ENCODE measurements at regions not wholly inside any gene's neighbourhood (a gene's known extent, or its start where the extent isn't known, plus 50 kb on each side); places are given as distances from the start of the nearest gene placed in this dataset.

DNA sequence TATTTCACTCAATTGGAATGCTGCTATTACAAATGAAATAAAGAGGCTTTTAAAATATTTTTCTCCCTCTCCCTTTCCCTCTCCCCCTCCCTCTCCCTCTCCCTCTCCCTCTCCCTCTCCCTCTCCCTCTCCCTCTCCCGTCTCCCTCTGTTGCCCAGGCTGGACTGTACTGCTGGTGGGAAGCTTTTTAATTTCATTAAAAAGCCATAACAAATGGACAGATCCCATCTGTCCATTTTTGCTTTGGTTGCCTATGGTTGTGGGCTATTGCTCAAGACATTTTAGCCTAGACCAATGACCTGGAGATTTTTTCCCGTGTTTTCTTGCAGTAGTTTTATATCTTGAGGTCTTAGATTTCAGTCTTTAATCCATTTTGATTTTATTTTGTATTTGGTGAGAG lies 107.2 kb upstream of the LRRC3B start:
- no peak for TF ChIP-seq SUZ12 (IDR thresholded peaks at IDR 0.05; ENCODE audit: extremely low read depth, insufficient read depth, insufficient read length)
- no peak for TF ChIP-seq ZNF274 (IDR thresholded peaks at IDR 0.05; ENCODE audit: low read depth, low read length)
- TF ChIP-seq YY1 (IDR thresholded peaks at IDR 0.05; ENCODE audit: insufficient read depth, insufficient read length): no peak
- no peak overlapping the region for H3K9ac ChIP-seq (ENCODE audit: insufficient read length, low read depth)
- no peaks in the 10 kb centered on the region for H3K36me3 ChIP-seq (ENCODE audit: insufficient read depth, insufficient read length, low read length)
- H3K4me1 ChIP-seq (ENCODE audit: insufficient read depth, insufficient read length): no peaks in the 10 kb centered on the region
- peaks cover 13% of the 10 kb centered on the region; the same call in 1 of the 2 replicates for H3K9me3 ChIP-seq (ENCODE audit: insufficient read depth, low read length)
- H3K4me3 ChIP-seq (ENCODE audit: insufficient read length, low read depth): no peak overlapping the region
- DNase-seq (ENCODE audit: low read depth, low spot score): no peak
- no peaks in the 10 kb centered on the region for H3K27me3 ChIP-seq (ENCODE audit: insufficient read depth, insufficient read length)

GRCh38 chr3:26521261-26521660 lies 101.3 kb upstream of the LRRC3B start:
- DNase-seq (ENCODE audit: low read depth, low spot score): no peak
- Histone ChIP-seq H3K9ac (ENCODE audit: insufficient read length, low read depth) (no peak overlapping the region), H3K27me3 (ENCODE audit: insufficient read depth, insufficient read length) (no peaks in the 10 kb centered on the region), H3K9me3 (ENCODE audit: insufficient read depth, low read length) (peaks cover 13% of the 10 kb centered on the region; the same call in 1 of the 2 replicates), H3K4me3 (ENCODE audit: insufficient read length, low read depth) (no peak overlapping the region), H3K4me1 (ENCODE audit: insufficient read depth, insufficient read length) (no peaks in the 10 kb centered on the region), H3K36me3 (ENCODE audit: insufficient read depth, insufficient read length, low read length) (no peaks in the 10 kb centered on the region)
- no peak for TF ChIP-seq ZNF274 (IDR thresholded peaks at IDR 0.05; ENCODE audit: low read depth, low read length)

- Histone ChIP-seq H3K4me3 (ENCODE audit: insufficient read length, low read depth) (no peak overlapping the region), H3K36me3 (ENCODE audit: insufficient read depth, insufficient read length, low read length) (no peaks in the 10 kb centered on the region), H3K9ac (ENCODE audit: insufficient read length, low read depth) (no peak overlapping the region), H3K4me1 (ENCODE audit: insufficient read depth, insufficient read length) (no peaks in the 10 kb centered on the region), H3K9me3 (ENCODE audit: insufficient read depth, low read length) (peaks cover 8% of the 10 kb centered on the region; the same call in 1 of the 2 replicates), H3K27me3 (ENCODE audit: insufficient read depth, insufficient read length) (no peaks in the 10 kb centered on the region)
- DNase-seq (ENCODE audit: low read depth, low spot score): no peak
- TF ChIP-seq SUZ12 (IDR thresholded peaks at IDR 0.05; ENCODE audit: extremely low read depth, insufficient read depth, insufficient read length) (no peak), ZNF274 (IDR thresholded peaks at IDR 0.05; ENCODE audit: low read depth, low read length) (no peak), YY1 (IDR thresholded peaks at IDR 0.05; ENCODE audit: insufficient read depth, insufficient read length) (no peak)
These were observed 99.7 kb upstream of the LRRC3B start for GRCh38 chr3:26522919-26523318.

- no peaks in the 10 kb centered on the region for H3K9me3 ChIP-seq (ENCODE audit: insufficient read depth, low read length)
- TF ChIP-seq ZNF274 (IDR thresholded peaks at IDR 0.05; ENCODE audit: low read depth, low read length) (no peak), SUZ12 (IDR thresholded peaks at IDR 0.05; ENCODE audit: extremely low read depth, insufficient read depth, insufficient read length) (no peak), YY1 (IDR thresholded peaks at IDR 0.05; ENCODE audit: insufficient read depth, insufficient read length) (no peak)
- no peaks in the 10 kb centered on the region for H3K27me3 ChIP-seq (ENCODE audit: insufficient read depth, insufficient read length)
- no peak for DNase-seq (ENCODE audit: low read depth, low spot score)
- no peaks in the 10 kb centered on the region for H3K4me1 ChIP-seq (ENCODE audit: insufficient read depth, insufficient read length)
- no peak overlapping the region for H3K9ac ChIP-seq (ENCODE audit: insufficient read length, low read depth)
- no peak overlapping the region for H3K4me3 ChIP-seq (ENCODE audit: insufficient read length, low read depth)
- H3K36me3 ChIP-seq (ENCODE audit: insufficient read depth, insufficient read length, low read length): no peaks in the 10 kb centered on the region
These were observed 97.6 kb upstream of the LRRC3B start for GRCh38 chr3:26525013-26525412.

DNA sequence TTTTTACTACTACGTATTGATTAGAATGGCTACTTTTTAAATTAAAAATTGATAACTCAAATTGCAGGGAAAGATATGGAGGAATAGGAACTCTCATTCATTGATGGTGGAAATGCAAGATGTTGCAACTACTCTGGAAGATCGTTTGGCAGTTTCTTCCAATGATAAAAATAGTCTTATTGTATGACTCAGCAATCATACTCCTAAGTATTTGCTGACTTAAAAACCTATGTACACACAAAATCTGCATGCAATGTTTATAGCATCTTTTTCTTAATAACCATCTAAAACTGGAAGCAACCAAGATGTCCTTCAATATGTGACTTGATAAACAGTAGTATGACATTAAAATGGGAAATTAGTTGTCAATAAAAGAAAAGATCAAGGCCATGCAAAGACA lies 87.4 kb upstream of the LRRC3B start:
- Histone ChIP-seq H3K9me3 (ENCODE audit: insufficient read depth, low read length) (no peaks in the 10 kb centered on the region), H3K4me1 (ENCODE audit: insufficient read depth, insufficient read length) (no peaks in the 10 kb centered on the region), H3K27me3 (ENCODE audit: insufficient read depth, insufficient read length) (no peaks in the 10 kb centered on the region), H3K9ac (ENCODE audit: insufficient read length, low read depth) (no peak overlapping the region), H3K4me3 (ENCODE audit: insufficient read length, low read depth) (no peak overlapping the region), H3K36me3 (ENCODE audit: insufficient read depth, insufficient read length, low read length) (no peaks in the 10 kb centered on the region)
- TF ChIP-seq SUZ12 (IDR thresholded peaks at IDR 0.05; ENCODE audit: extremely low read depth, insufficient read depth, insufficient read length): no peak
- no peak for DNase-seq (ENCODE audit: low read depth, low spot score)

DNA sequence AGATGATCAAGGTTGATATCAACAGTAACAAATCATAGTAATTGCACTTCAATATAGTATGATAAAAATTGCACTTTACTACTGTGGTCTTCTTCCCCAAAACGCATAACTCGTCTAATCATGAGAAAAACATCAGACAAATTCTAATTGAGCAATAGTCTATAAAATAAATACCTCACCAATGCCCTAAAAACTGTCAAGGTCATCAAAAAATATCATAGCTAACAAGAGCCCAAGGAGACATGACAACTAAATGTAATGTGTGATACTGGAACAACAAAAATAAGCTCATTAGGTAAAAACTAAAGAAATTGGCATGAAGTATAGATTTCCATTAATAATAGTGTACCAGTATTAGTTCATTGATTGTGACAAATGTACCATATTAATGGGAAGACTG lies 85.6 kb upstream of the LRRC3B start:
- no peaks in the 10 kb centered on the region for H3K27me3 ChIP-seq (ENCODE audit: insufficient read depth, insufficient read length)
- no peak overlapping the region for H3K4me3 ChIP-seq (ENCODE audit: insufficient read length, low read depth)
- no peaks in the 10 kb centered on the region for H3K4me1 ChIP-seq (ENCODE audit: insufficient read depth, insufficient read length)
- no peak for DNase-seq (ENCODE audit: low read depth, low spot score)
- TF ChIP-seq ZNF274 (IDR thresholded peaks at IDR 0.05; ENCODE audit: low read depth, low read length) (no peak), SUZ12 (IDR thresholded peaks at IDR 0.05; ENCODE audit: extremely low read depth, insufficient read depth, insufficient read length) (no peak), YY1 (IDR thresholded peaks at IDR 0.05; ENCODE audit: insufficient read depth, insufficient read length) (no peak)
- H3K36me3 ChIP-seq (ENCODE audit: insufficient read depth, insufficient read length, low read length): no peaks in the 10 kb centered on the region
- no peaks in the 10 kb centered on the region for H3K9me3 ChIP-seq (ENCODE audit: insufficient read depth, low read length)
- H3K9ac ChIP-seq (ENCODE audit: insufficient read length, low read depth): no peak overlapping the region

DNA sequence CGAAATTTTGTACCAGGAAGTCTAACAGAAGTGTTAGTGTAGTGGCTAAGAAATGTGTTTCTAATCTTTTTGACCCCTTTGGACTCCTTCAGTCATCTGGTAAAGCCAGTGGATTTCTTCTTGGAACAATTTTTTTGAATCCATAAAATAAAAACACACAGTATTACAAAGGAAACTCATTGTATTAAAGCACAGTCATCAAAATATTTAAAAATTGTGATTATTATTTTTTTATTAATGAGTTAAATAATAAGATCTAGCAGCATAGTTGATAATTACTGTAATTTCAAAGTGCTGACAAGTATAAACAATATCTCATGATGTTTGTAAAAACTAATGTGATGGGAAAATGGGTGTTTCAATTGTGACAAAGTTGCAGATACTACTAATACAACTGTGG lies 72.2 kb upstream of the LRRC3B start:
- Histone ChIP-seq H3K27me3 (ENCODE audit: insufficient read depth, insufficient read length) (no peaks in the 10 kb centered on the region), H3K4me3 (ENCODE audit: insufficient read length, low read depth) (no peak overlapping the region), H3K9me3 (ENCODE audit: insufficient read depth, low read length) (no peaks in the 10 kb centered on the region), H3K36me3 (ENCODE audit: insufficient read depth, insufficient read length, low read length) (no peaks in the 10 kb centered on the region), H3K4me1 (ENCODE audit: insufficient read depth, insufficient read length) (no peaks in the 10 kb centered on the region), H3K9ac (ENCODE audit: insufficient read length, low read depth) (no peak overlapping the region)
- no peak for TF ChIP-seq SUZ12 (IDR thresholded peaks at IDR 0.05; ENCODE audit: extremely low read depth, insufficient read depth, insufficient read length)
- TF ChIP-seq YY1 (IDR thresholded peaks at IDR 0.05; ENCODE audit: insufficient read depth, insufficient read length): no peak
- TF ChIP-seq ZNF274 (IDR thresholded peaks at IDR 0.05; ENCODE audit: low read depth, low read length): no peak
- DNase-seq (ENCODE audit: low read depth, low spot score): no peak

- DNase-seq (ENCODE audit: low read depth, low spot score): no peak
- Histone ChIP-seq H3K36me3 (ENCODE audit: insufficient read depth, insufficient read length, low read length) (no peaks in the 10 kb centered on the region), H3K9me3 (ENCODE audit: insufficient read depth, low read length) (no peaks in the 10 kb centered on the region), H3K4me1 (ENCODE audit: insufficient read depth, insufficient read length) (peaks cover 3% of the 10 kb centered on the region), H3K4me3 (ENCODE audit: insufficient read length, low read depth) (no peak overlapping the region), H3K9ac (ENCODE audit: insufficient read length, low read depth) (no peak overlapping the region), H3K27me3 (ENCODE audit: insufficient read depth, insufficient read length) (no peaks in the 10 kb centered on the region)
- TF ChIP-seq SUZ12 (IDR thresholded peaks at IDR 0.05; ENCODE audit: extremely low read depth, insufficient read depth, insufficient read length) (no peak), ZNF274 (IDR thresholded peaks at IDR 0.05; ENCODE audit: low read depth, low read length) (no peak), YY1 (IDR thresholded peaks at IDR 0.05; ENCODE audit: insufficient read depth, insufficient read length) (no peak)
These were observed 65.9 kb upstream of the LRRC3B start for GRCh38 chr3:26556637-26557036.

Measured in NT2/D1 (cell line).